Stimulated activated CD8-positive, alpha-beta memory T cell treated with anti-CD3 and anti-CD28 coated beads, Interleukin-15, amount 100 ng/mL, for 1 hour (primary cell): ENCODE measurements at regions not wholly inside any gene's neighbourhood (a gene's known extent, or its start where the extent isn't known, plus 50 kb on each side); places are given as distances from the start of the nearest gene placed in this dataset.

Experiments
- DNase-seq: peaks from one replicate; pipeline ENCODE4 v3.0.0-alpha.2; 2020; ENCODE audit warnings: low read depth

DNA sequence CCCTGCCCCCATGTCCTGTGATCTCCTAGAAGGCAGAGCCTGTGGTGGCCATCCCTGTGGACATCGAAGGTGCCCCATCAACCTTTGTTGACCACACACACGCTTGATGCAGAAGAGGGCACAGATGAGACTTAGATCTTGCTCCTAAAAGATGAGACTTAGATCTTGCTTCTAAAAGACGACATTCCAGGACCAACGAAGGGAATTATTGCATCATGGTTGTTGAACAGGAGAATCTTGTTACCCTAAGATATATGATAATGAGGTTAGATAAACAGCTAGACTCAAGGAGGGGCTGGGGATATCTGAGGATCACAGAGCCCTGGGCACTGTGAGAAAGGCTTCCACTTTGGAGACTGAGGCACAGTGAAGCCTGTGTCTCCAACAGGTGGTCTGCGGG is 91.1 kb upstream of the WSCD2 start:
- DNase-seq = no peak

DNA sequence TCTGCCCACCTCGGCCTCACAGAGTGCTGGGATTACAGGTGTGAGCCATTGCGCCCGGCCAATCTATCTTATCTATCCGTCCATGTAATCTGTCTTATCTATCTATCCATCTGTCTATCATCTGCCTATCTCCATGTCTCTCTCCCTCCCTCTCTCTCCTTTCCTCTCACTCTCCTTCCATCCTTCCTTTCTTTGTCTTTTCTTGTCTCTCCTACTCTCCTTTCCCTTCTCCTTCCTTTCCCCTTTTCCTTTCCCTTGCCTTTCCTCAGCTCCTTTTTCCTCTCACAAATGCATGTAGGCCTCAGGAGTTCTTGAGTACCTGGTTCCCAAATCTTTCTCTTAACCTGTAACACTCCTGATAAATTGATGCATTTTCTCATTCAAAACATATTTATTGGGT is 89.3 kb upstream of the WSCD2 start:
- no peak for DNase-seq

- DNase-seq = no peak
Observed at GRCh38 chr12:108040947-108041346, 88.1 kb upstream of the WSCD2 start.

GRCh38 chr12:108043286-108043685 is 85.8 kb upstream of the WSCD2 start:
- no peak for DNase-seq

- no peak for DNase-seq
Observed at GRCh38 chr12:108043750-108044533, 85.1 kb upstream of the WSCD2 start.

GRCh38 chr12:108046135-108046534 is 83.0 kb upstream of the WSCD2 start:
- no peak for DNase-seq

DNA sequence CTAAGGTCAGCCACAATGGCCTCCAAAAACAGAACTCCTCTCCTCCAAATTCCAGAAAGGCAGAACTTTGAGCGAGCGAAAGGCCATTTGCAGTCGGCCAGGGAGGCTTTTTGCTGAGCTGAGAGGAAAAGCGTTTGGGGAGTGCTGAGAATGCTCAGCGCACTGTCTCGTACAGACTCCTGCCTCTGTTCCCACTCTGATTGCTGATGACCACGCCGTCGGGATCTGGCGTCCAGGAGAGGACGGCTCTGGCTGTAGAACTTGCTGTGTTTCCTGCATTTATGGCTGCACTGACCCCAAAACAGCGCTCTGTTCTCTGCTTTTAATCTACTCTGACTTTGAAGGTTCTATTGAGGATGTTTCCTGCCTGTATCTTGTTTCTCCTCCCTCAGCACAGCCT is 82.4 kb upstream of the WSCD2 start:
- no peak for DNase-seq

DNA sequence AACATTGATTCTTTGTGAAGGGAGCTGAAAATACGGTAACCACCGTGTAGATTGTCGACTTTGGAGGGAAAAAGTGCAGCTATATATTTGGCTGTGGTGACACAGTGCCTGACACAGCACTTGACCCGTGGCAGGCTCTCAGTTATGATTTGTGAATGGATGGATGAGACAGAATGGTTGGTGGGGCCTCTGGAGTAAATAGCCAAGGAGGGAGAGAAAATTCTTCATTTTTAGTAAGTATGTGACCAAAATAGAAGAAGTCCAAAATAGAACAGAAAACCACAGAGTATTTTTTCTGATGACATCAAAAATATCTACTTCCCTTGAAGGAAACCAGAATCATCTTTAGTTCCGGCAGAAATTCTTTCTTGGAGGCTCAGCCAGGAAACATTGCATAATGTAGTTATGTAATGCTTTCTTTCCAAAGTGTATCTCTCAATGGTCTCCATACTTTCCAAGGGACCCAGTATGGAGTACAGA is 82.0 kb upstream of the WSCD2 start:
- DNase-seq = no peak

DNA sequence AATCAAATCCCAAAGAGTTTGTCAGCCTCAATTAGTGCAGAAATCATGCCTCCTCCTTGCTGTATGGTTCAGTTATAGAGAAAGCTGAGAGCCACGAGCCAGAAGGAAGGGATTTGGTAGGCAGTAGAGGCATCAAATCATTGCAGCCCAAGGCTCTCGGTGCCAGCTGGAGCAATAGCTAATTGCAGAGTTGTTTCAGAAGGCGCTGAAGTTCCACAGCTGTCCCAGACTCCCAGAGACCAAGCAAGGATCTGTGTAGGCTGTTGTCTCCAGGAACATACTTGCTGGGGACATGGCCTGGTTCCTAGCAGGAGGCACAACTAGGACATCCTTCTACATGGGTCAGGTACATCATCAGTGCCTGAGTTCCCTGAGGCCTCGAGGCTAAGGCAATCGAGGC is 80.4 kb upstream of the WSCD2 start:
- DNase-seq = no peak

- DNase-seq = no peak
Observed at GRCh38 chr12:108050696-108051095, 78.4 kb upstream of the WSCD2 start.

DNA sequence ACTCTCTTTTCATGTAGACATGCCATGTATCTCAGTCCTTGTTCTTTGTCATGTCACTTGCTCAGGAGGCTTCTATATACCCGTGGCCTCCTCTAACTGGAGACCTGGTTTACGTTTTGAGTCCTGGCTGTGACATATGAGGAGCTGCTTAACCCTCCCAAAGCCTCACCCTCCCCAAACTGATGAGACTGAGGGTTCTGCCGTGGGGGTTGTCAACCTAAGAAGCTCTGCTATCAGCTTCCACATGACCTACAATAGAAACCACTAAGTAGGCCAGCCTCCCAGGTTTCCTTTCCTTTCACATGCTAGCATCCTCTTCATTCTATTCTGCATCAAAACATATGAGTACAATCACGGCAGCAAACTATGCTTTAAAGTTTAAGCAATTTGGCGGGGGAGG is 76.8 kb upstream of the WSCD2 start:
- no peak for DNase-seq

DNA sequence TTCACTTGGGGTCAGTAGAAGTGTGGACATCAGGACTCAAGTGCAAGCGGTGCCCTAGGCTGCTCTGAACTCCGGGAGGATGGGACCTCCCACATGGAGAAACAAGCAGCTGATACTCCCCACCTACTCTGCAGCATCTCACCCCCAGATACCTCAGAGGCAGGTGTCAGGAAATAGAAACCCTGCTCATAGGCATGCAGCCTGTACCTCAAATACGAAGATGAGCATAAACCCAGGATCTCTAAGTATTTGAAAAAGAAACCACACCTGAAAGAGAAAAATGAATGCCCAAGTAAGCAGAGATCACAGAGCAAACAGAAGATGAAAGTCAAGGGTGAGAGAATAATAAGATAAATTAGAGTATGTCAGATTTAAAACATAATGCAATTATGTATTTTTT is 75.6 kb upstream of the WSCD2 start:
- DNase-seq = no peak

DNA sequence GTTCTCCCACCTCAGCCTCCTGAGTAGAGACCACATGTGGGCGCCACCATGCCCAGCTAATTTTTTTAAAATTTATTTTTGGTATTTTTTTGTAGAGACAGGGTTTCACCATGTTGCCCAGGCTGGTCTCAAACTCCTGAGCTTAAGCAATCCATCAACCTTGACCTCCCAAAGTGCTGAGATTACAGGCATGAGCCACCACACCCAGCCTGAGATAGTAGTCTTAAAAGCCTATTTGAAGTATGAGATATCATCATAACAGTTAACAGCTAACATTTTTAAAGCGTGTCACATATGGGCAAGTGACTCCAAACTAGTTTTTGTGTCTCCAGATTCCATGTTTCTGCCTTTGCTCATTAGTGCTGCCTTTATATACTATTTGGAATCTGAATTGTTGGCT is 74.6 kb upstream of the WSCD2 start:
- DNase-seq = no peak

GRCh38 chr12:108055141-108055540 is 73.9 kb upstream of the WSCD2 start:
- no peak for DNase-seq

- DNase-seq = no peak
Observed at GRCh38 chr12:108060067-108060466, 69.0 kb upstream of the WSCD2 start.

DNA sequence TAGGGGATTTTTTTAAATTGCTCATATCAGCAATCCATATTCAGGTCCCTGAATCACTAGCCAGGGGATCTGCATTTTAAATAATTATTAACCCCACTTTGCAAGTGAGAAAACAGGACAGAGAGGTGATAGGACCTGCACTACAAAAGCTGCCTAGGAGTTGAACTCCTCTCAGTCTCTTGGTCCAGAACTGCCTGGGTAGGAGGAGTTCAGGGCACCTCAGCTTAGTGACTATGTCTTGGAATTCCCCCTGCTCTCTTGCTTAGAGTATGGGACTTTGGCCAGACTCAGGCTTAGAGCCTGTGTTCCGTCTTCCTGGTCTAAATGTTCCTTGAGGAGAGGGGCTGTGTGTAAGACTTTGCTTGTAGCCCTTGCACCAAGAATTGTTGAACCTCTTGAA is 68.2 kb upstream of the WSCD2 start:
- DNase-seq = no peak

- DNase-seq = no peak
Observed at GRCh38 chr12:108063192-108063591, 65.9 kb upstream of the WSCD2 start.

DNA sequence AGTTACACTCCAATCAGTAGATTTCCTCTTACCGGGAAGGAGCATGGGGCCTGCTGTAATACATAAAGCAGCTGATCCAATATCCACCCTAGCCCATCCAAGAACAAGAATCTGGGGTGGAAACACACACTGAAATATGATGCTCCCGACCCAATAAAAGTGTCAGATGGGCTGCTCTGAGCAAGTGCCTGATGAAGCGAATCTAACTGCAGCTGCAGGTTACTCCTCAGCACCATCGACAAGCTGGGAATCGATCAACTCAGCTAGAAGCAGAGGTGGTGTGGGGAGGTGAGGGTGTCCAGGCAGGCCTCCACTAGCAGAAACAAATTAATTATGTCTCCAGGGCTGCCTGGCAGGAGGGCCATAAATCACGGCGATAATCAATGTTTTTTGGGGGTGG is 64.0 kb upstream of the WSCD2 start:
- DNase-seq = no peak

DNA sequence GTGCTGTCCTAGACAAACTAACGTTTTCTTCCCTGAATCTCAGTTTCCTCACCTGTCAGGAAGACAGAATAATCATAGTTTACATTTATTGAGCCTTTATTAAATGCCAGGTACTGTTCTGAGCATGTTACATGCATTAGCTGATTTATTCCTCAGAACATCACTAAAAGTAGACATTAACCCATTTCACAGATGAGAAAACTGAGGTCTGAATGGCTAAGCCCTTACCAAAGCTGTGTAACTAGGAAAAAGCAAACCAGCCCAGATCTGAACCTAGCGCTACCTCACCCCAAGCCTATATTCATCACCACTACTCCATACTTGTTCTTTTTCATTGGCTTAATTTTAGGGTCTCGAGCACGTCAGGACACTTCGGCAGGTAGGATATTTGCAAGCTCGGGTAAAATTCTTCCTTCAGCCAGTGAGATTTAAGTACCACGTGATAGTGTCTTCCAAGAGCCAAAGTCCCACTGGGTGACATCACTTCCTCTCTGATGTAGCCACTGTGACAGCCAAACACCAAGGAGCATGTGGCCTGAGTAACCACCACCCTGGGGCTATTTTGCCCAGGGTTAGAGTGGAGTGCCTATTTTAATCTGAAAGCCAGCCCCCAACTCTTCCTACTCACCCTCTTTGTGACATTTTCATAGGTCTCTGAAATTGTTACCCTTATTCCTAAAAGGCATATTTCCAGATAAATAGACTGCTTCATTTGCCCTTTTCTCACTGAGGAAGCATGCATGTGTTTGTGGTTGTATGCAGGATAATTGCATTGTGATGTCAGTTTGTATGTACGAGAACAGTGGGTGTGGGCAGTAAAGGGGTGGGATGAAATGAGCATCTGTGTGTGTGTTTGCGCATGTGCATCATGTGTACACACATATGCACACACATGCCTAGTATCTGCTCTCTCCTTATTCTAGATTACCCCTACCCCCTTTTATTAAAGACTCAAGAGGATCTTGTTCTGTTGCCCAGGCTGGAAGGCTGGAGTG is 62.2 kb upstream of the WSCD2 start:
- DNase-seq = no peak

- DNase-seq = no peak
Observed at GRCh38 chr12:108069651-108070165, 59.4 kb upstream of the WSCD2 start.

DNA sequence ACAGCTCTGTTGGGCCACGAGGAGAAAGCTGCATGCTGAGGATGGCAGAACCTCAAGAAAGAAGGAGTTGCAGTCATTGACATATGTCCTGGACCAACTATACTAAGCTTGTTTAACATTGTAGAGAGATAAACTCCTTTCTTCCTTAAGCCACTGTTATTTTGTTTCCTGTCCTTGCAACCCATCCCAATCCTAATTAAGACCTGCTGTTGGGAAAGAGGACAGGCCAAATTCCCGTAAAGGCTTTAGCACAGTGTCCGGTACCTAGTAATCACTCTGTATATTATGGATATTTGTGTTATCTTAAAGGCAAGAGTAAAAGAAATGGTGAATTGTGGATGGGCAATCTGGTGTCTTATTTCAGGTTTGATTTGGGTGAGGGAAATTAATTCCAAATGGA is 53.5 kb upstream of the WSCD2 start:
- no peak for DNase-seq

DNA sequence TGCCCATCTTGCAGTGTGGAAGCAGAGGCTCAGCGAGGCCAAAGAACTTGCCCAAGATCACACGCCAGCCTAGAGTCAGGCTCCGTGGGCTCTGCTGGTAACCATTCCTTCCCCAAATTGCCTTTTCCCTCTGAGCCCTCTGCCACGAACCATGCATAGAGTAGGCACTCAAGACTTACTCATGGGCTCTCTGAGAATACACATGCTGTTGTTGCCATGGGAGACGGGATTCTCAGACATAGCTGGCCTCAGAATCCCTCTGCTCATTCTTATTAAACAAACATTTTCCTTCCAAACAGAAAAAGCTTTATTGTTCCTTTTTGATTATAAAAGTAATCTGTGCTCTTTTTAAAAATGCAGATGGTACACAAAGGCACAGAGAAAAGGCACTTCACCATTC is 52.5 kb upstream of the WSCD2 start:
- no peak for DNase-seq

DNA sequence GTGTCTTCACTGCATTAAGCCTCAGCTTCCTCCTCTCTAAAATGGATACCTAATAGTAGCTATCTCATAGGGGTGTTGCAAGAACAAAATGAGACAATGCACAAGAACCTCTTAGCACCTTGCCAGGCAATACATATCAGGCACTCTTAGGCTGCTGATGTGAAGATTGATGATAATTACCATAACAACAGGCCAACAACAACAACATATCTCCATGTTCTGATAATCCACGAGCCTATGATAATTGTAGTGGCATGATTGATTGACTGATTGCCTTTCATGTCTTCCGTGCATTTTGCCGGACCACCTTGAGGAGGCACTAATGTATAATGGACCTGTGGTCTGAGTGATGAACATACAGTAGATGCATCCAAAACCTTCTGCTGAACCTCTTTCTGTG is 50.7 kb upstream of the WSCD2 start:
- no peak for DNase-seq
